Daoy (cell line): ENCODE measurements at regions not wholly inside any gene's neighbourhood (a gene's known extent, or its start where the extent isn't known, plus 50 kb on each side); places are given as distances from the start of the nearest gene placed in this dataset.
"Not testable (repeated sequence)": the region's sequence is repeated elsewhere in the genome, so short reads cannot be mapped to it uniquely, and the experiment has no call there.

Source experiments
- DNase-seq: peaks from one replicate; pipeline ENCODE4 v3.0.0-alpha.2; 2015; ENCODE audit warnings: low read depth

GRCh38 chrX:45502396-45502795 lies 301.7 kb upstream of the DIPK2B start:
- no peak for DNase-seq

GRCh38 chrX:45497290-45497689 lies 296.6 kb upstream of the DIPK2B start:
- no peak for DNase-seq

DNA sequence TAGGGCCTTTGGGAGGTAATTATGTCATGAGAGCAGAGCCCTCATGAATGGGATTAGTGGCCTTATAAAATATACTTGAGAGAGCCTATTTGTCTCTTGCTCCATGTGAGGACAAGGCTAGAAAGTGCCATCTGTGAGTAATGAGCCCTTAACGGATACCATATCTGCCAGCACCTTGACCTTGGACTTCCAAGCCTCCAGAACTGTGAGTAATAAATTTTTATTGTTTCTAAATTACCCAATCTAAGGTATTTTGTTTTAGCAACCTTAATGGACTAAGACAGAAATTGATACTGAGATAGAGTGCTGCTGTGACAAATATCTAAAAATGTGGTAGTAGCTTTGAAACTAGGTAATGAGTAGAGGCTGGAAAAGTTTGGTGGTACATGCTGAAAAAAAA lies 285.0 kb upstream of the DIPK2B start:
- no peak for DNase-seq

GRCh38 chrX:45479835-45480422 lies 279.3 kb upstream of the DIPK2B start:
- DNase-seq: peak; percentile 81

DNA sequence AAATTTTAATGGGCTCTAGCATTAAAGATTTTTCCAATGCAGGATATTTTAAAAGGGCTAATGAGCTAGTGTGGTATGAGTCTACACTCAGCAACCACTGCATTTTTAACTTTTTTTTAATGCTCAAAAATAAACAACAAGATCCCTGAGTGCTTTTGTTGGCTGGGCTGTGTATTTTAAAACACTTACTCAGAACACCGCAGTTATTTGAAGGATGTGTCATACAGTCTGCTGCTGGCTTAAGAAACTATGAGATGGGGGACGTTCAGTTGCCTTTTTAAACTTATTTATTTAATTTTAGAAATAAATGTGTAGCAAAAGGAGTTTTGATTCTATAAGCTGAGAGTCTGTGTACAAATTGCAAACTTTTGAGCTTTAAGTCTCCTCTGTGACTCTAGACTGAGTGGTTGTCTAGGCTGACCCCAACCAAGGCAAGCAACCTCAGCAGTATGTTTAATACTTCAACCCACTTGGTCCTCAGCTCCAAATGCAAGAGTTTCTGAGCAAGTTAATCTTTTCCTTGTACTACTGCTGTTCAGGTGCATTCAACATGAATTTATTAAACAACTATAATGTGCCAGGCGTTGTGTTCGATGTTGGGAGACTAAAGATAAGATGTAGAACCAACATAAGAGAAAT lies 278.6 kb upstream of the DIPK2B start:
- peak; percentile 73 for DNase-seq

- peak; percentile 20 for DNase-seq
Measured at GRCh38 chrX:45472968-45473367, 272.3 kb upstream of the DIPK2B start.

GRCh38 chrX:45467537-45467936 lies 266.9 kb upstream of the DIPK2B start:
- not testable (repeated sequence) for DNase-seq

- DNase-seq: not testable (repeated sequence)
Measured at GRCh38 chrX:45455732-45456131, 255.1 kb upstream of the DIPK2B start.

DNA sequence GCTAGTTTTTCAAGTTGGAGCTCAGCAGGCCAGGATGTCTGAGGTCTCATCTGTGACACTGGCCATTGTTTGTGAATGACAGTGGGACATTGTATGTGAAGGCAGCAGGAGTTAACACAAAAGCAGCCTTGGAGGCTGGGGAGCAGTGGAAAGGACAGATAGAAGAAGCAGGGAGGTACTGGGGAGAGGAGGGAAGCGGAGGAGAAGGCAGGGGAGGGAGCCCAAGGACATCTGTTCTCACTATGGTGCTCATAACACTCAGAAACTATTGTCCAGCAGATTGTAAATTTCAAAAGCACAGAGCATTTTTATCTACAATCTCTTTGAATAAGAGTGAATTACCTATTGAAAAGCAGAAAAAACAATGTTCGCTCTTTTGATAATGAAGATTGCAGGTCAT lies 253.6 kb upstream of the DIPK2B start:
- DNase-seq: no peak

DNA sequence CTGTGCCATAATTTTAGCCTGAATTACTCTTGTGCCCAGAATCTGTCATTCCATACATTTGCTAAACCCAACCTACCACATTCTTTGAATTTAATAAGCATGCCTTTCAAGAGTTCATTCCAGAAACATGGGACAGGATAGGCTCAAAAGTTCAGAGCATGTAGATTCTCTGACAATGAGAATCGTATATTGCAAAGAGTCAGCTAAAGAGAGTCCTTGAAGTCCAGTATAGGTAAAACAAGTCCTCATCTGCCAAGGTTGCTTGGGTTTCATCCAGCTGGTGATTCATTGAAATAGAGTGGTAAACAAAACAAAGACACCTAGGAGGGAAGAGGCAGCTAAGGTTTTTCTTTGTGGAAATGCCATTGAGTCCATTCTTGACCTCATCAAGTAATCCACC lies 249.3 kb upstream of the DIPK2B start:
- no peak for DNase-seq

DNA sequence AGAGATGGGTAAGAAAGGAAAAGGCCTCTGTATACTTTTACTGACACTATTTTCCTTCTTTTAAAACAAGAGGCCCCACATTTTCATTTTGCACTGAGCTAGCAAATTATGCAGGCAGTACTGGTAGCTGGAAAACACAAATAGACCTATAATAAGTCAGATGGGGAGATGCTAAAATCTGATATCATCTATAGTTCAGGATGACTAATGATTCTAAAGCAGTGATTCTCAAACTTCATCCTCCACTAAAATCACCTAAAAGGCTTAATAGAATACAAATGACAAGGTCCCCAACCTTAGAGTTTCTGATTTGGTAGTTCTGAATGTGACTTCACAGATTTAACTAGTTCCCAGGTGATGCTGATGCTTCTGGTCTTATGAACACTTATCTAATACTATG lies 247.3 kb upstream of the DIPK2B start:
- DNase-seq: no peak

- DNase-seq: no peak
Measured at GRCh38 chrX:45447331-45447730, 246.7 kb upstream of the DIPK2B start.

DNA sequence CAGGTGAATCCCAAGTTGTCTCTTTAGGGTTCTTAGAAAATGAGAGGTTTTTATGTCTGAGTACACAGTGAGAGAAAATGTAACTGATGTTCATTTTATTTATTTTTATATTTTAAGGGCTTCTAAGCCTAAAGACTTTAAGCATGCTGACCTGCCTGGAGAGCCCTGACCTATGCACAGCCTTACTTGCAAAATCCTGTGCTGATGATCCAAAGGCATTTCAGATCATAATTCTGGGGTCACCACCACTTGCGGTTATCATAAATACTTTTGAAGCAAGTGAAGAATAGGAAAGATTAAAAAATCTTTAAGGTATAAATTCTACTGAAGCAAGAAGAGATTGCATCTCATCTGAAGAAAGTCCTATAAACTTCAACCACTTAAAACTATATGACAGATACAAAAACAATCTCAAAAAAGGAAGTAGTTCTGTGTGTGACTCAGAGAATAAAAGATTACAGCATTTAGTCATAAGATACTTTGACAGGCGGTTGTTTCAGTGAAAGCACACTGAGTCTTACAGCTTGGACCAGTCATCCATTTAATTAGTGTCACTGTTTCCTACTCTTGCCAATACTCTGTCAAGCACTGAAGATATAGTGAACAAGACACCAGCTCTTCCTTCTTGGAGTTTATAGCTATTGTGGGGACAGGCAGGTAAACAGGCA lies 245.2 kb upstream of the DIPK2B start:
- peak; percentile 61 for DNase-seq

DNA sequence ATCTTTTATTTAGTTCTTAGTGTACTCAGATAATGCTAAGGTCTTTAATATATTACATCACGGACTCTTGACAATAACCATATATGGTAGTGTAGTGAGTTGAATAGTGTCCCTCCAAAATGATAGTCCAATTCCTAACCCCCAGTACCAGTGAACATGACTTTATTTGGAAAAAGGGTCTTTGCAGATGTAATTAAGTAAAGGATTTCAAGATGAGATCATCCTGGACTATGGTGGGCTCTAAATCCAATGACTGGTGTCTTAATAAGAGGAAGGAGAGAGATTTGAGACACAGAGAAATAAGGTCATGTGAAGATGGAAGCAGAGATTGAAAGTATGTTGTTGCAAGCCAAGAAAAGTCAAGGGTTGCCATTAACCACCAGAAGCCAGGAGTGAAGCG lies 236.5 kb upstream of the DIPK2B start:
- DNase-seq: no peak

DNA sequence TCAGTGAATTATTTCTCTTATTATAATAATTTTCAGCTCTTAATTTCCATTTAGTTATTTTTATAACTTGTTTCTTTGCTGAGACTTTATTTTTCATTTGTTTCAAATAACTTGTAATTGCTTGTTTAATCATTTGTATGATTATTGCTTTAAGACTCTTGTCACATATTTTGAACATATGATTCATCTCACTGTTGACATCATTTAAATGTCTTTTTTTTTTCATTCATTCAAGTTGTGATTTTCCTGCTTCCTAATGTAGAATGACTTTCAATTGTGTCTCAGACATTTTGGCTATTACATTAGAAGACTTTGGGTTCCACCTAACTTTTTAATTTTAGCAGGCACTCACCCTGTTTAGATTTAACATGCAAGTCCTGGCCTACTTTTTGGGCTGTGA lies 234.8 kb upstream of the DIPK2B start:
- no peak for DNase-seq

GRCh38 chrX:45434231-45434630 lies 233.6 kb upstream of the DIPK2B start:
- DNase-seq: no peak

DNA sequence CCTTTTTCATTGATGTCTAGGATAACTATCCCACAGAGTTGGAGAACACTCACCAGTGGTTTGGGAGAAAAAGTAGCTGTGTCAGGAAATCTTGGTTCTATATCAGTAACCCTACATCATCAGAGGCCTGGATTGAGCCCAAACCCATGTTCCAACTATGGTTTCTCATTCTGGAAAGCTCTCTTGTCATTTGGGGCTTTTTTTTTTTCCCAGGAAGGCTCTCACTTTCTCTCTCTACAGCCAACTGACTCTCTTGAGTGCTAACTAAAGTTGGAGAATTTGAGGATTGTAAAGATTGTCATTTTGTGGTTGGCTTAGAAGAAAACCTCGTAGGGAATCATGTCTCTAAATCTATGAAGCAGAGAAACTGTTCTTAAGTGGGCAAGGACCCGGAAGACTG lies 228.2 kb upstream of the DIPK2B start:
- DNase-seq: no peak

DNA sequence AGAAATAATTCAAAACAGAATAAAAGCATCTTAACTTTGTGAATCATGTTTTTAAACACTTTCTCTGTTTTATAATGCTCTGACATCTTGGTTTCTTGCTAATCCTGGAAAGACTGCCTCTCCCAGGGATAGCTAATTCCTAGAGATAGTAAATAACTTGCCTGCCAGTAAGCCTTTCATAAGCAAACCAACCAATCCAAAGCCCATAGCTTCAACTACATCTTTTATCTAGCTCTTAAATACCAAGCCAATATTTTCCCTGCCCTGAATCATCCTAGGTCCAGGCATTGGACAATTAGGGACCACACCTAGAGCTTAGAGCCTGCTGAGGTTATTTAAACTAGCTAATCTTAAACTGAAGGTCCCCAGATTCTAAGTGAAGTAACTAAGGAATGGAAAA lies 223.7 kb upstream of the DIPK2B start:
- no peak for DNase-seq

- no peak for DNase-seq
Measured at GRCh38 chrX:45422216-45422925, 221.7 kb upstream of the DIPK2B start.

DNA sequence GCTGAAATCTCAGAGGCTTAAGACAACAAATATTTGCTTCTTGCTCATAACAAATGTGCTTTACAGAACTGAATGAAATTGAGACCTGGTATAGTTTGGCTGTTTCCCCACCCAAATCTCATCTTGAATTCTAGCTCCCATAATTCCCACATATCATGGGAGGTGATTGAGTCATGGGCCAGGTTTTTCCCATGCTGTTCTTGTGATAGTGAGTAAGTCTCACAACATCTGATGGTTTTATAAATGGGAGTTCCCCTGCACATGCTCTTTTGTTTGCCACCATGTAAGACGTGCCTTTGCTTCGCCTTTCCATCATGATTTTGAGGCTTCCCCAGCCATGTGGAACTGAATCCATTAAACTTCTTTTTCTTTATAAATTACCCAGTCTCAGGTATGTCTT lies 221.1 kb upstream of the DIPK2B start:
- DNase-seq: no peak

DNA sequence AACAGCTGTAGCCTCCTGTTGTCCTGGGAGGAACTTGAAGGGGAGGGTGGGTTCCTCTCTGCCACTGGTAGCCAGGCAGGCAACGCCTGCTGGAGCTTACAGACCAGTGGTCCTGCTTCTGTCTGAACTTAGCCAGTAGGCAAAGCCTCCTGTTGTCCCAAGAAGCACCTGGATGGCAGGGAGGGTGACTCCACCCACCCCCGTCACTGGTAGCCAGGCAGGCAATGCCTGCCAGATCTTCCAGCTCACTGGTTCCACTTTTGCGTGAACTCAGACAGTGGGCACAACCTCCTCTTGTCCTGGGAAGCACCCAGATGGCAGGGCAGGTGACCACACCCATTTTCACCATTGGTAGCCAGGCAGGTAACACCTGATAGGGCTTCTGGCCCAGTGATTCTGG lies 203.5 kb upstream of the DIPK2B start:
- no peak for DNase-seq

DNA sequence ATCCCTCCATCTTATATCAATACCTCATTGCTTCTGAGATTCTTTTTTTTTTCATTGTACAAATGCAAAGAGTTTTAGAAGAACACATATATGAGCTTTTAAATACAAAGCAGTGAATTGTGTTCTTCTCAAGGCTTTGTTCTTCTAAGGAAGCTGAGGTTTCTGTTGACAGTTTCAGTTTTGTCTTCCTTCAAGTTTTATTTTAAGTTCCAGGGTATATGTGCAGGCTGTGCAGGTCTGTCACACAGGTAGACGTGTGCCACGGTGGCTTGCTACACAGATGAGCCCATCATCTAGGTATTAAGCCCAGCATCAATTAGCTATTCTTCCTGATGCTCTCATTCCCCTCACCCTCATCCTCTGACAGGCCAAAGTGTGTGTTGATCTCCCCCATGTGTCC lies 201.2 kb upstream of the DIPK2B start:
- no peak for DNase-seq
